ENCODE measurements at regions not wholly inside any gene's neighbourhood (a gene's known extent, or its start where the extent isn't known, plus 50 kb on each side); places are given as distances from the start of the nearest gene placed in this dataset.
"Not testable (repeated sequence)": the region's sequence is repeated elsewhere in the genome, so short reads cannot be mapped to it uniquely, and the experiment has no call there.

- DNase-seq; in situ Hi-C loops (cut with HindIII; ENCODE audit: low pct_ligation_motif_present, low pct_unique_long_range_greater_than_20kb, low sequenced_read_pairs): not testable (repeated sequence)
Measured at GRCh38 chr16:29155131-29155865, 170.4 kb downstream of the LAT start.

- DNase-seq: no peak
- in situ Hi-C loops (cut with HindIII; ENCODE audit: low pct_ligation_motif_present, low pct_unique_long_range_greater_than_20kb, low sequenced_read_pairs): no loop called here
Measured at GRCh38 chr16:29154676-29155121, 169.8 kb downstream of the LAT start.

GRCh38 chr16:29154088-29154487 is 169.2 kb downstream of the LAT start:
- no peak for DNase-seq
- in situ Hi-C loops (cut with HindIII; ENCODE audit: low pct_ligation_motif_present, low pct_unique_long_range_greater_than_20kb, low sequenced_read_pairs): no loop called here

- not testable (repeated sequence) for DNase-seq
Measured at GRCh38 chr16:29153307-29153706, 168.5 kb downstream of the LAT start.

GRCh38 chr16:29152544-29153031 is 167.7 kb downstream of the LAT start:
- in situ Hi-C loops (cut with HindIII; ENCODE audit: low pct_ligation_motif_present, low pct_unique_long_range_greater_than_20kb, low sequenced_read_pairs); DNase-seq: not testable (repeated sequence)

More at GRCh38 chr16:29153307-29153706, 168.5 kb downstream of the LAT start:
- in situ Hi-C loops (cut with HindIII; ENCODE audit: low pct_ligation_motif_present, low pct_unique_long_range_greater_than_20kb, low sequenced_read_pairs): not testable (repeated sequence)

- DNase-seq: no peak
- in situ Hi-C loops (cut with HindIII; ENCODE audit: low pct_ligation_motif_present, low pct_unique_long_range_greater_than_20kb, low sequenced_read_pairs): no loop called here
Measured at GRCh38 chr16:29151317-29151716, 166.5 kb downstream of the LAT start.

GRCh38 chr16:29149912-29150311 is 165.1 kb downstream of the LAT start:
- in situ Hi-C loops (cut with HindIII; ENCODE audit: low pct_ligation_motif_present, low pct_unique_long_range_greater_than_20kb, low sequenced_read_pairs); DNase-seq: not testable (repeated sequence)

- no peak for DNase-seq
Measured at GRCh38 chr16:29148867-29149272, 164.0 kb downstream of the LAT start.

GRCh38 chr16:29148131-29148691 is 163.4 kb downstream of the LAT start:
- DNase-seq: no peak
- in situ Hi-C loops (cut with HindIII; ENCODE audit: low pct_ligation_motif_present, low pct_unique_long_range_greater_than_20kb, low sequenced_read_pairs): no loop called here

More at GRCh38 chr16:29148867-29149272, 164.0 kb downstream of the LAT start:
- in situ Hi-C loops (cut with HindIII; ENCODE audit: low pct_ligation_motif_present, low pct_unique_long_range_greater_than_20kb, low sequenced_read_pairs): no loop called here

- in situ Hi-C loops (cut with HindIII; ENCODE audit: low pct_ligation_motif_present, low pct_unique_long_range_greater_than_20kb, low sequenced_read_pairs); DNase-seq: not testable (repeated sequence)
Measured at GRCh38 chr16:29147710-29148109, 162.9 kb downstream of the LAT start.

GRCh38 chr16:29146808-29147643 is 162.2 kb downstream of the LAT start:
- DNase-seq: not testable (repeated sequence)

GRCh38 chr16:29146266-29146665 is 161.4 kb downstream of the LAT start:
- in situ Hi-C loops (cut with HindIII; ENCODE audit: low pct_ligation_motif_present, low pct_unique_long_range_greater_than_20kb, low sequenced_read_pairs): no loop called here

More at GRCh38 chr16:29146808-29147643, 162.2 kb downstream of the LAT start:
- in situ Hi-C loops (cut with HindIII; ENCODE audit: low pct_ligation_motif_present, low pct_unique_long_range_greater_than_20kb, low sequenced_read_pairs): not testable (repeated sequence)

GRCh38 chr16:29145486-29146225 is 160.8 kb downstream of the LAT start:
- in situ Hi-C loops (cut with HindIII; ENCODE audit: low pct_ligation_motif_present, low pct_unique_long_range_greater_than_20kb, low sequenced_read_pairs); DNase-seq: not testable (repeated sequence)

More at GRCh38 chr16:29146266-29146665, 161.4 kb downstream of the LAT start:
- no peak for DNase-seq

GRCh38 chr16:29145086-29145485 is 160.2 kb downstream of the LAT start:
- in situ Hi-C loops (cut with HindIII; ENCODE audit: low pct_ligation_motif_present, low pct_unique_long_range_greater_than_20kb, low sequenced_read_pairs); DNase-seq: not testable (repeated sequence)

GRCh38 chr16:29144669-29145062 is 159.8 kb downstream of the LAT start:
- not testable (repeated sequence) for DNase-seq

GRCh38 chr16:29143739-29144668 is 159.2 kb downstream of the LAT start:
- in situ Hi-C loops (cut with HindIII; ENCODE audit: low pct_ligation_motif_present, low pct_unique_long_range_greater_than_20kb, low sequenced_read_pairs); DNase-seq: not testable (repeated sequence)

More at GRCh38 chr16:29144669-29145062, 159.8 kb downstream of the LAT start:
- in situ Hi-C loops (cut with HindIII; ENCODE audit: low pct_ligation_motif_present, low pct_unique_long_range_greater_than_20kb, low sequenced_read_pairs): not testable (repeated sequence)

- in situ Hi-C loops (cut with HindIII; ENCODE audit: low pct_ligation_motif_present, low pct_unique_long_range_greater_than_20kb, low sequenced_read_pairs): not testable (repeated sequence)
Measured at GRCh38 chr16:29142506-29142905, 157.7 kb downstream of the LAT start.

More at GRCh38 chr16:29142506-29142905, 157.7 kb downstream of the LAT start:
- not testable (repeated sequence) for DNase-seq
